OCI-LY1 (cell line): ENCODE measurements at regions not wholly inside any gene's neighbourhood (a gene's known extent, or its start where the extent isn't known, plus 50 kb on each side); places are given as distances from the start of the nearest gene placed in this dataset.

ENCODE experiments used
- H2AFZ ChIP-seq: fragments of 200-600 bp; sonication (generic), shearing (Covaris generic); 2 replicates; pipeline ENCODE4 v1.6.0; 2014; ENCODE audit warnings: antibody characterized with exemption, mild to moderate bottlenecking, low read length
- H3F3A ChIP-seq: fragments of 200-600 bp; sonication (generic), shearing (Covaris generic); 2 replicates; pipeline ENCODE4 v1.6.0; 2014; ENCODE audit warnings: mild to moderate bottlenecking, antibody characterized with exemption, low read length, moderate library complexity; ENCODE audit not compliant: insufficient read depth
- H3K27ac ChIP-seq: fragments of 200-600 bp; sonication (generic); 2 replicates; pipeline ENCODE4 v1.5.1; 2014; ENCODE audit warnings: low read length, mixed run types, mild to moderate bottlenecking, low read depth; ENCODE audit not compliant: poor library complexity, severe bottlenecking
- H3K27me3 ChIP-seq: fragments of 200-600 bp; sonication (generic); 2 replicates; pipeline ENCODE4 v1.6.0; 2014; ENCODE audit warnings: antibody characterized with exemption, mild to moderate bottlenecking, low read length, moderate library complexity; ENCODE audit not compliant: insufficient read depth
- H3K36me3 ChIP-seq: fragments of 200-600 bp; sonication (generic); 2 replicates; pipeline ENCODE4 v1.6.1; 2014; ENCODE audit warnings: mild to moderate bottlenecking, antibody characterized with exemption, low read length, moderate library complexity, mixed read lengths; ENCODE audit not compliant: insufficient read depth
- H3K4me1 ChIP-seq: fragments of 200-600 bp; sonication (generic); 2 replicates; pipeline ENCODE4 v1.5.1; 2014; ENCODE audit warnings: mild to moderate bottlenecking, low read length, moderate library complexity; ENCODE audit not compliant: insufficient read depth, severe bottlenecking
- H3K4me2 ChIP-seq: fragments of 200-600 bp; sonication (generic), shearing (Covaris generic); 2 replicates; pipeline ENCODE4 v1.6.1; 2014; ENCODE audit warnings: low read length
- H3K4me3 ChIP-seq: fragments of 200-600 bp; sonication (generic); 2 replicates; pipeline ENCODE4 v1.5.1; 2014; ENCODE audit warnings: low read length, low read depth, mild to moderate bottlenecking, mixed read lengths; ENCODE audit not compliant: poor library complexity, severe bottlenecking
- H3K79me2 ChIP-seq: fragments of 200-600 bp; shearing (Covaris generic); 2 replicates; pipeline ENCODE4 v1.6.1; 2016; ENCODE audit warnings: mixed run types, low read length, mixed read lengths; ENCODE audit not compliant: insufficient read depth
- H3K9ac ChIP-seq: fragments of 200-600 bp; sonication (generic), shearing (Covaris generic); 2 replicates; pipeline ENCODE4 v1.6.1; 2014; ENCODE audit warnings: mild to moderate bottlenecking, low read length, mixed read lengths
- H3K9me2 ChIP-seq: fragments of 200-600 bp; sonication (generic), shearing (Covaris generic); 2 replicates; pipeline ENCODE4 v1.6.1; 2014; ENCODE audit warnings: low read depth, mild to moderate bottlenecking, low read length, mixed read lengths
- H3K9me3 ChIP-seq: fragments of 200-600 bp; shearing (Covaris generic); 2 replicates; pipeline ENCODE4 v1.6.1; 2014; ENCODE audit warnings: low read length, mixed read lengths
- H4K20me1 ChIP-seq: fragments of 200-600 bp; sonication (generic), shearing (Covaris generic); 2 replicates; pipeline ENCODE4 v1.6.0; 2016; ENCODE audit warnings: mild to moderate bottlenecking, low read length; ENCODE audit not compliant: insufficient read depth
- EZH2 ChIP-seq: fragments of 200-600 bp; sonication (generic), shearing (Covaris generic); IDR thresholded peaks from 2 replicates; pipeline ENCODE4 v1.8.0; 2017; ENCODE audit warnings: borderline replicate concordance, mixed run types, mild to moderate bottlenecking, antibody characterized with exemption, low read length, moderate library complexity, mixed read lengths
- TF ChIP-seq, protein P1 (sequence below): fragments of 200-600 bp; sonication (generic), shearing (Covaris generic); IDR thresholded peaks from 2 replicates; pipeline ENCODE4 v1.5.1; 2017; ENCODE audit warnings: mild to moderate bottlenecking, antibody characterized with exemption, low read length, moderate library complexity, mixed read lengths

- Histone ChIP-seq H2AFZ (no peak overlapping the region), H3K4me2 (no peak overlapping the region)
Measured at GRCh38 chr15:93250950-93251349, 161.9 kb upstream of the RGMA start.

GRCh38 chr15:93250209-93250608 lies 161.2 kb upstream of the RGMA start:
- H3K36me3 ChIP-seq: no peaks in the 10 kb centered on the region
- no peaks in the 10 kb centered on the region for H4K20me1 ChIP-seq
- H3K9me2 ChIP-seq: no peaks in the 10 kb centered on the region
- no peak for TF ChIP-seq EZH2
- TF ChIP-seq, protein P1, sequence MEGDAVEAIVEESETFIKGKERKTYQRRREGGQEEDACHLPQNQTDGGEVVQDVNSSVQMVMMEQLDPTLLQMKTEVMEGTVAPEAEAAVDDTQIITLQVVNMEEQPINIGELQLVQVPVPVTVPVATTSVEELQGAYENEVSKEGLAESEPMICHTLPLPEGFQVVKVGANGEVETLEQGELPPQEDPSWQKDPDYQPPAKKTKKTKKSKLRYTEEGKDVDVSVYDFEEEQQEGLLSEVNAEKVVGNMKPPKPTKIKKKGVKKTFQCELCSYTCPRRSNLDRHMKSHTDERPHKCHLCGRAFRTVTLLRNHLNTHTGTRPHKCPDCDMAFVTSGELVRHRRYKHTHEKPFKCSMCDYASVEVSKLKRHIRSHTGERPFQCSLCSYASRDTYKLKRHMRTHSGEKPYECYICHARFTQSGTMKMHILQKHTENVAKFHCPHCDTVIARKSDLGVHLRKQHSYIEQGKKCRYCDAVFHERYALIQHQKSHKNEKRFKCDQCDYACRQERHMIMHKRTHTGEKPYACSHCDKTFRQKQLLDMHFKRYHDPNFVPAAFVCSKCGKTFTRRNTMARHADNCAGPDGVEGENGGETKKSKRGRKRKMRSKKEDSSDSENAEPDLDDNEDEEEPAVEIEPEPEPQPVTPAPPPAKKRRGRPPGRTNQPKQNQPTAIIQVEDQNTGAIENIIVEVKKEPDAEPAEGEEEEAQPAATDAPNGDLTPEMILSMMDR: no peak
- H3F3A ChIP-seq: no peaks in the 10 kb centered on the region
- H3K9ac ChIP-seq: no peak overlapping the region
- no peaks in the 10 kb centered on the region for H3K9me3 ChIP-seq
- no peak overlapping the region for H3K4me3 ChIP-seq
- H3K79me2 ChIP-seq: no peaks in the 10 kb centered on the region
- no peak overlapping the region for H2AFZ ChIP-seq
- no peak overlapping the region for H3K27ac ChIP-seq
- H3K4me2 ChIP-seq: no peak overlapping the region
- H3K27me3 ChIP-seq: no peaks in the 10 kb centered on the region
- H3K4me1 ChIP-seq: no peaks in the 10 kb centered on the region

More at GRCh38 chr15:93250950-93251349, 161.9 kb upstream of the RGMA start:
- Histone ChIP-seq H3K9me3 (no peaks in the 10 kb centered on the region), H3K9ac (no peak overlapping the region), H3K27ac (no peak overlapping the region), H3K27me3 (no peaks in the 10 kb centered on the region), H3K4me1 (no peaks in the 10 kb centered on the region), H4K20me1 (no peaks in the 10 kb centered on the region), H3K36me3 (no peaks in the 10 kb centered on the region), H3K9me2 (no peaks in the 10 kb centered on the region), H3K79me2 (no peaks in the 10 kb centered on the region), H3K4me3 (no peak overlapping the region), H3F3A (no peaks in the 10 kb centered on the region)
- TF ChIP-seq, protein P1: no peak
- TF ChIP-seq EZH2: no peak

DNA sequence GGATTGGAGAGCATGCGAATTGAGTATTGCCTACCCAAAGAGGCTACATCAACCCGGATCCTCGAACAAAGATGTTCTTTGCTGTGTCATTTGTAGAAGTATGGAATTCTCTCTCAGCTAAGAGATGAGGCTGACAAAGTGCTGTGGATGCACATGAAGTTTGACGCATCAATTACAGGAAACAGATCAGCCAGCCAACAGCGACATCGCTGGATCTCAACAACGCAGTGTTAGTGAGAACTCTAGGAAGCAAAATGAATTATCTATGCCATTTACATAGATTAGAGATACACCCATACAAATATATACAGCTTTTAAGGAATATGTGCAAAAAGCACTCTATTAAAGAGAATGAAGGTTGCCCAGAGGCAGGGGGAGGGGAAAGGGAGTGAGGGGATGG lies 160.6 kb upstream of the RGMA start:
- H3K4me1 ChIP-seq: no peaks in the 10 kb centered on the region
- no peaks in the 10 kb centered on the region for H3F3A ChIP-seq
- no peaks in the 10 kb centered on the region for H3K36me3 ChIP-seq
- H3K4me2 ChIP-seq: no peak overlapping the region
- H3K9me2 ChIP-seq: no peaks in the 10 kb centered on the region
- H2AFZ ChIP-seq: no peak overlapping the region
- TF ChIP-seq, protein P1: no peak
- no peak for TF ChIP-seq EZH2
- no peaks in the 10 kb centered on the region for H3K9me3 ChIP-seq
- no peak overlapping the region for H3K4me3 ChIP-seq
- H4K20me1 ChIP-seq: no peaks in the 10 kb centered on the region
- no peaks in the 10 kb centered on the region for H3K27me3 ChIP-seq
- H3K79me2 ChIP-seq: no peaks in the 10 kb centered on the region
- H3K27ac ChIP-seq: no peak overlapping the region
- H3K9ac ChIP-seq: no peak overlapping the region
